Astrocyte (in vitro differentiated cells and primary cell): ENCODE measurements at regions not wholly inside any gene's neighbourhood (a gene's known extent, or its start where the extent isn't known, plus 50 kb on each side); places are given as distances from the start of the nearest gene placed in this dataset.

Experiments
- CTCF ChIP-seq: IDR thresholded peaks from 2 replicates; pipeline ENCODE4 v1.5.1; 2011; ENCODE audit warnings: low read depth, mild to moderate bottlenecking, inconsistent platforms, low read length, moderate library complexity; ENCODE audit not compliant: insufficient read depth
- EZH2 ChIP-seq: IDR thresholded peaks from 2 replicates; pipeline ENCODE4 v1.6.1; 2012; ENCODE audit warnings: mild to moderate bottlenecking, low read length, inconsistent platforms; ENCODE audit not compliant: insufficient read depth

- TF ChIP-seq EZH2: no peak
- no peak for TF ChIP-seq CTCF
Observed at GRCh38 chr6:167643223-167643622, 183.5 kb upstream of the AFDN start.
